ENCODE measurements at regions not wholly inside any gene's neighbourhood (a gene's known extent, or its start where the extent isn't known, plus 50 kb on each side); places are given as distances from the start of the nearest gene placed in this dataset.
A peak's percentile ranks its signal among the peaks of the same experiment; 100 is the strongest.

- no peak overlapping the region for H2AFZ ChIP-seq (ENCODE audit: low read length)
- TF ChIP-seq ZNF557 (CRISPR knock-in tag; IDR thresholded peaks at IDR 0.05) (no peak), ZNF746 (CRISPR knock-in tag; IDR thresholded peaks at IDR 0.05) (no peak), HNF4A (CRISPR knock-in tag; IDR thresholded peaks at IDR 0.05) (peak; percentile 64)
- TF ChIP-seq, protein P1, sequence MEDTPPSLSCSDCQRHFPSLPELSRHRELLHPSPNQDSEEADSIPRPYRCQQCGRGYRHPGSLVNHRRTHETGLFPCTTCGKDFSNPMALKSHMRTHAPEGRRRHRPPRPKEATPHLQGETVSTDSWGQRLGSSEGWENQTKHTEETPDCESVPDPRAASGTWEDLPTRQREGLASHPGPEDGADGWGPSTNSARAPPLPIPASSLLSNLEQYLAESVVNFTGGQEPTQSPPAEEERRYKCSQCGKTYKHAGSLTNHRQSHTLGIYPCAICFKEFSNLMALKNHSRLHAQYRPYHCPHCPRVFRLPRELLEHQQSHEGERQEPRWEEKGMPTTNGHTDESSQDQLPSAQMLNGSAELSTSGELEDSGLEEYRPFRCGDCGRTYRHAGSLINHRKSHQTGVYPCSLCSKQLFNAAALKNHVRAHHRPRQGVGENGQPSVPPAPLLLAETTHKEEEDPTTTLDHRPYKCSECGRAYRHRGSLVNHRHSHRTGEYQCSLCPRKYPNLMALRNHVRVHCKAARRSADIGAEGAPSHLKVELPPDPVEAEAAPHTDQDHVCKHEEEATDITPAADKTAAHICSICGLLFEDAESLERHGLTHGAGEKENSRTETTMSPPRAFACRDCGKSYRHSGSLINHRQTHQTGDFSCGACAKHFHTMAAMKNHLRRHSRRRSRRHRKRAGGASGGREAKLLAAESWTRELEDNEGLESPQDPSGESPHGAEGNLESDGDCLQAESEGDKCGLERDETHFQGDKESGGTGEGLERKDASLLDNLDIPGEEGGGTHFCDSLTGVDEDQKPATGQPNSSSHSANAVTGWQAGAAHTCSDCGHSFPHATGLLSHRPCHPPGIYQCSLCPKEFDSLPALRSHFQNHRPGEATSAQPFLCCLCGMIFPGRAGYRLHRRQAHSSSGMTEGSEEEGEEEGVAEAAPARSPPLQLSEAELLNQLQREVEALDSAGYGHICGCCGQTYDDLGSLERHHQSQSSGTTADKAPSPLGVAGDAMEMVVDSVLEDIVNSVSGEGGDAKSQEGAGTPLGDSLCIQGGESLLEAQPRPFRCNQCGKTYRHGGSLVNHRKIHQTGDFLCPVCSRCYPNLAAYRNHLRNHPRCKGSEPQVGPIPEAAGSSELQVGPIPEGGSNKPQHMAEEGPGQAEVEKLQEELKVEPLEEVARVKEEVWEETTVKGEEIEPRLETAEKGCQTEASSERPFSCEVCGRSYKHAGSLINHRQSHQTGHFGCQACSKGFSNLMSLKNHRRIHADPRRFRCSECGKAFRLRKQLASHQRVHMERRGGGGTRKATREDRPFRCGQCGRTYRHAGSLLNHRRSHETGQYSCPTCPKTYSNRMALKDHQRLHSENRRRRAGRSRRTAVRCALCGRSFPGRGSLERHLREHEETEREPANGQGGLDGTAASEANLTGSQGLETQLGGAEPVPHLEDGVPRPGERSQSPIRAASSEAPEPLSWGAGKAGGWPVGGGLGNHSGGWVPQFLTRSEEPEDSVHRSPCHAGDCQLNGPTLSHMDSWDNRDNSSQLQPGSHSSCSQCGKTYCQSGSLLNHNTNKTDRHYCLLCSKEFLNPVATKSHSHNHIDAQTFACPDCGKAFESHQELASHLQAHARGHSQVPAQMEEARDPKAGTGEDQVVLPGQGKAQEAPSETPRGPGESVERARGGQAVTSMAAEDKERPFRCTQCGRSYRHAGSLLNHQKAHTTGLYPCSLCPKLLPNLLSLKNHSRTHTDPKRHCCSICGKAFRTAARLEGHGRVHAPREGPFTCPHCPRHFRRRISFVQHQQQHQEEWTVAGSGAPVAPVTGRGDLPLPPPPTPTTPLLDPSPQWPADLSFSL (CRISPR knock-in tag; IDR thresholded peaks at IDR 0.05): no peak
- ChIA-PET POLR2A (no interaction called here), CTCF (ENCODE audit: low intra/inter-chr PET ratio, low total read pairs) (no interaction called here)
- intact Hi-C loops (cut with micrococcal nuclease; ENCODE audit: unreplicated experiment) (no loop called here), in situ Hi-C loops (cut with HindIII; ENCODE audit: extremely low pct_ligation_motif_present, low pct_unique_long_range_greater_than_20kb) (no loop called here)
- H3K27me3 ChIP-seq (ENCODE audit: control insufficient read depth in 1 of 2, insufficient read depth in 2 of 2, low read length in 2 of 2): no peaks in the 10 kb centered on the region
- H3K4me3 ChIP-seq (replicated peaks in 1 of 3; ENCODE audit: insufficient read depth in 1 of 3, low read depth in 2 of 3, low read length in 3 of 3): no peak overlapping the region
- ATAC-seq: peak; percentile 82
- H3K36me3 ChIP-seq (replicated peaks in 1 of 2; ENCODE audit: control insufficient read depth in 1 of 2, insufficient read depth in 2 of 2, low read length in 2 of 2): no peaks in the 10 kb centered on the region
- peaks cover 5% of the 10 kb centered on the region; the same call in 1 of the 2 replicates for H3K4me1 ChIP-seq (ENCODE audit: insufficient read depth, low read length)
- no peak for FAIRE-seq
- BruUV-seq (replicated peaks): no TSS peak
- no peaks in the 10 kb centered on the region for H3K79me2 ChIP-seq (ENCODE audit: insufficient read depth, low read length)
- 0% methylated on average over 4 of the region's 4 CpGs for WGBS (ENCODE audit: low lambda C conversion rate)
- H4K20me1 ChIP-seq (ENCODE audit: insufficient read depth, low read length): no peaks in the 10 kb centered on the region
- H3K27ac ChIP-seq (ENCODE audit: extremely low read length, insufficient read depth, low read length): no peak overlapping the region
- H3K9me3 ChIP-seq (ENCODE audit: low read length): no peaks in the 10 kb centered on the region
- no peak for DNase-seq (ENCODE audit: low spot score)
- no peak overlapping the region for H3K4me2 ChIP-seq (ENCODE audit: low read depth, low read length)
- no peak overlapping the region for H3K9ac ChIP-seq (ENCODE audit: insufficient read depth, low read depth, low read length)
Observed at GRCh38 chr11:109877043-109877442, 216.1 kb upstream of the ZC3H12C start.

All from HepG2 (cell line).